Endothelial cell of umbilical vein (primary cell): ENCODE measurements at regions not wholly inside any gene's neighbourhood (a gene's known extent, or its start where the extent isn't known, plus 50 kb on each side); places are given as distances from the start of the nearest gene placed in this dataset.

Experiments used
- BruUV-seq: library from RNA; stranded (reverse); fragments of 400-500 nt; replicated peaks from 2 replicates; lab custom pipeline; 2021; lab: Mats Ljungman, UMichigan
- CTCF ChIA-PET: fragments of 300-600, 350-600 bp; sonication (Branson Sonifier 250); formaldehyde crosslinking; loops from one replicate; lab custom pipeline; 2021; ENCODE audit warnings: antibody characterized with exemption, inconsistent platforms; lab: Charles Lee
- POLR2A ChIA-PET: fragments of 300-600, 350-600 bp; sonication (Branson Sonifier 250); formaldehyde crosslinking; loops from one replicate; lab custom pipeline; 2021; ENCODE audit warnings: antibody characterized with exemption, inconsistent platforms; lab: Charles Lee
- DNase-seq: peaks from one replicate; pipeline ENCODE4 v3.0.0-alpha.2; 2011; ENCODE audit warnings: low read depth, low spot score
- FAIRE-seq: peaks from 2 replicates; lab custom pipeline; 2011; peaks lifted over from hg19 to GRCh38; lab: Jason Lieb, UNC
- H2AFZ ChIP-seq: 2 replicates; pipeline ENCODE4 v1.6.0; 2012; ENCODE audit warnings: low read depth, low read length, control low read depth, inconsistent platforms
- H3K27ac ChIP-seq: 2 replicates; pipeline ENCODE4 v1.5.1; 2011; ENCODE audit warnings: low read depth, mild to moderate bottlenecking, control low read depth, low read length, moderate library complexity; ENCODE audit not compliant: insufficient read depth
- H3K27me3 ChIP-seq, 2 experiments: 2 replicates each; pipeline versions ENCODE4 v1.6.0 to v1.6.1; 2011; ENCODE audit warnings: low read length in 2 of 2, mixed read lengths in 1 of 2; ENCODE audit not compliant: control insufficient read depth in 2 of 2, insufficient read depth in 2 of 2
- H3K36me3 ChIP-seq, 2 experiments: 2 replicates in 1 of 2; 3 replicates in 1 of 2; pipeline ENCODE4 v1.5.1; 2011; ENCODE audit warnings: low read length in 2 of 2, mild to moderate bottlenecking in 1 of 2, moderate library complexity in 1 of 2; ENCODE audit not compliant: control insufficient read depth in 2 of 2, insufficient read depth in 2 of 2; ENCODE audit errors: extremely low read depth in 1 of 2
- H3K4me1 ChIP-seq: 3 replicates; pipeline ENCODE4 v1.5.1; 2011; ENCODE audit warnings: mild to moderate bottlenecking, low read length; ENCODE audit not compliant: control insufficient read depth, insufficient read depth; ENCODE audit errors: extremely low read depth
- H3K4me2 ChIP-seq: 2 replicates; pipeline ENCODE4 v1.6.1; 2011; ENCODE audit warnings: low read length, control low read depth, mixed read lengths; ENCODE audit not compliant: insufficient read depth
- H3K4me3 ChIP-seq, 3 experiments: fragments of 200-600 bp in 1 of 3; sonication (generic), shearing (Covaris generic) in 1 of 3; replicated peaks in 1 of 3; 2 replicates each; pipeline ENCODE4 v1.5.1; 2011 to 2016; ENCODE audit warnings: control low read depth in 3 of 3, low read length in 3 of 3, mild to moderate bottlenecking in 2 of 3, inconsistent platforms in 1 of 3, low read depth in 1 of 3, moderate library complexity in 1 of 3; ENCODE audit not compliant: insufficient read depth in 1 of 3
- H3K79me2 ChIP-seq: 2 replicates; pipeline ENCODE4 v1.6.0; 2012; ENCODE audit warnings: low read length, inconsistent platforms; ENCODE audit not compliant: control insufficient read depth, insufficient read depth
- H3K9ac ChIP-seq: replicated peaks from 2 replicates; pipeline ENCODE3; 2011; ENCODE audit warnings: low read length, control low read depth; ENCODE audit not compliant: insufficient read depth; ENCODE audit errors: extremely low read depth
- H3K9me1 ChIP-seq: replicated peaks from 3 replicates; pipeline ENCODE4 v1.6.0; 2011; ENCODE audit warnings: mild to moderate bottlenecking, low read length; ENCODE audit not compliant: control insufficient read depth, insufficient read depth; ENCODE audit errors: extremely low read depth
- H3K9me3 ChIP-seq: replicated peaks from 2 replicates; pipeline ENCODE4 v1.5.1; 2012; ENCODE audit warnings: low read length, inconsistent platforms; ENCODE audit not compliant: control insufficient read depth, insufficient read depth
- H4K20me1 ChIP-seq: replicated peaks from 2 replicates; pipeline ENCODE3; 2011; ENCODE audit warnings: mild to moderate bottlenecking, low read length; ENCODE audit not compliant: control insufficient read depth, insufficient read depth; ENCODE audit errors: extremely low read depth
- EZH2 ChIP-seq: IDR thresholded peaks from 2 replicates; pipeline ENCODE4 v1.6.1; 2012; ENCODE audit warnings: borderline replicate concordance, low read depth, mild to moderate bottlenecking, moderate library complexity, low read length, inconsistent platforms; ENCODE audit not compliant: severe bottlenecking
- FOS ChIP-seq: IDR thresholded peaks from 2 replicates; pipeline ENCODE4 v1.6.1; 2011; ENCODE audit warnings: mild to moderate bottlenecking, low read length, moderate library complexity, borderline replicate concordance; ENCODE audit not compliant: insufficient read depth
- GATA2 ChIP-seq: IDR thresholded peaks from 2 replicates; pipeline ENCODE4 v1.7.0; 2011; ENCODE audit warnings: low read depth, mild to moderate bottlenecking, moderate library complexity, mixed read lengths, low read length; ENCODE audit not compliant: insufficient read length, insufficient read depth
- JUN ChIP-seq: IDR thresholded peaks from 2 replicates; pipeline ENCODE4 v1.6.1; 2011; ENCODE audit warnings: borderline replicate concordance, low read depth; ENCODE audit not compliant: insufficient read length, insufficient read depth
- MYC ChIP-seq: IDR thresholded peaks from one replicate; pipeline ENCODE4 v1.6.1; 2011; ENCODE audit warnings: mild to moderate bottlenecking, low read depth, low read length
- POLR2A ChIP-seq: IDR thresholded peaks from 2 replicates; pipeline ENCODE4 v1.6.1; 2012; ENCODE audit warnings: low read depth, mild to moderate bottlenecking, control low read depth, low read length
- POLR2AphosphoS5 ChIP-seq: IDR thresholded peaks from 2 replicates; pipeline ENCODE4 v1.6.1; 2012; ENCODE audit warnings: low read depth, mild to moderate bottlenecking, control low read depth, low read length, moderate library complexity; ENCODE audit not compliant: insufficient read depth
- dilution Hi-C: fragments of 300-500 bp; cut with MboI; formaldehyde crosslinking; loops from one replicate; pipeline ENCODE4 v1.15.0; 2019; ENCODE audit warnings: low sequenced_read_pairs; ENCODE audit not compliant: extremely low pct_ligation_motif_present
- intact Hi-C: fragments of 100-400 bp; cut with micrococcal nuclease; formaldehyde crosslinking; loops from one replicate; pipeline ENCODE4 v1.10.0; 2022
- TF ChIP-seq, protein P1 (sequence below): IDR thresholded peaks from 2 replicates; pipeline ENCODE4 v1.6.1; 2011; ENCODE audit not compliant: insufficient read depth, insufficient read length
- TF ChIP-seq, protein P2 (sequence below), 2 donors: IDR thresholded peaks; 1 replicate in 1 of 2; 2 replicates in 1 of 2; pipeline ENCODE4 v1.5.1; 2011; ENCODE audit warnings: low read length in 2 of 2, mild to moderate bottlenecking in 2 of 2, moderate library complexity in 2 of 2, control low read depth in 1 of 2, inconsistent platforms in 1 of 2, low read depth in 1 of 2; ENCODE audit not compliant: insufficient read depth in 1 of 2; ENCODE audit errors: extremely low read depth in 1 of 2

DNA sequence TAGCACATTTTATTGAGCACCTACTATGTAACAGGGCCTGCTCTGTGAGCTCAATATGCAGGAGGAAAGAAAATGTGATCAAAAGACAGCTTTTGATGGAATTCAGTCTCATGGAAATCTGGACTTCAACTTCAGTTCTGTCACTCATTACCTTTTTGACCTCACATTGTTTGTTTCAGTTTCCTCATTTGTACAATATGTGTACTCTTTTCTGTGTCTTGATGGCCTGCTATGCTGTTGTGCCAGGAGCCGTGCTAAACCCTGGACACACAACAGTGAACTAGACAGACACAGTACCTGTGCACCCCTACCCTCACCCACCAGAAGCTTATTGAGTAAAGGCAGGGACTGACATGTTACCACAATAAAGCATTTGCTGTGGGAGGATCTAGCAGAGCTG is 162.9 kb upstream of the FGGY start:
- ChIA-PET POLR2A (no interaction called here), CTCF (no interaction called here)
- Histone ChIP-seq H4K20me1 (no peaks in the 10 kb centered on the region), H3K9me1 (no peaks in the 10 kb centered on the region), H3K4me2 (no peak overlapping the region), H3K4me1 (peaks cover 15% of the 10 kb centered on the region), H2AFZ (no peak overlapping the region), H3K9me3 (no peaks in the 10 kb centered on the region), H3K36me3 (no peaks in the 10 kb centered on the region), H3K4me3 (no peak overlapping the region), H3K27me3 (no peaks in the 10 kb centered on the region), H3K9ac (no peak overlapping the region), H3K79me2 (no peaks in the 10 kb centered on the region), H3K27ac (no peak overlapping the region)
- FAIRE-seq (no peak), DNase-seq (no peak)
- intact Hi-C loops: loop anchor here (2.0 kb wide), 1 partner anchor 61 kb away; no protein-coding TSS in a partner anchor
- dilution Hi-C loops: no loop called here
- BruUV-seq: no TSS peak
- TF ChIP-seq POLR2A (no peak), JUN (no peak), EZH2 (no peak), FOS (no peak), MYC (no peak), POLR2AphosphoS5 (no peak), GATA2 (no peak)
- TF ChIP-seq, protein P1, sequence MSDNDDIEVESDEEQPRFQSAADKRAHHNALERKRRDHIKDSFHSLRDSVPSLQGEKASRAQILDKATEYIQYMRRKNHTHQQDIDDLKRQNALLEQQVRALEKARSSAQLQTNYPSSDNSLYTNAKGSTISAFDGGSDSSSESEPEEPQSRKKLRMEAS: no peak
- TF ChIP-seq, protein P2, sequence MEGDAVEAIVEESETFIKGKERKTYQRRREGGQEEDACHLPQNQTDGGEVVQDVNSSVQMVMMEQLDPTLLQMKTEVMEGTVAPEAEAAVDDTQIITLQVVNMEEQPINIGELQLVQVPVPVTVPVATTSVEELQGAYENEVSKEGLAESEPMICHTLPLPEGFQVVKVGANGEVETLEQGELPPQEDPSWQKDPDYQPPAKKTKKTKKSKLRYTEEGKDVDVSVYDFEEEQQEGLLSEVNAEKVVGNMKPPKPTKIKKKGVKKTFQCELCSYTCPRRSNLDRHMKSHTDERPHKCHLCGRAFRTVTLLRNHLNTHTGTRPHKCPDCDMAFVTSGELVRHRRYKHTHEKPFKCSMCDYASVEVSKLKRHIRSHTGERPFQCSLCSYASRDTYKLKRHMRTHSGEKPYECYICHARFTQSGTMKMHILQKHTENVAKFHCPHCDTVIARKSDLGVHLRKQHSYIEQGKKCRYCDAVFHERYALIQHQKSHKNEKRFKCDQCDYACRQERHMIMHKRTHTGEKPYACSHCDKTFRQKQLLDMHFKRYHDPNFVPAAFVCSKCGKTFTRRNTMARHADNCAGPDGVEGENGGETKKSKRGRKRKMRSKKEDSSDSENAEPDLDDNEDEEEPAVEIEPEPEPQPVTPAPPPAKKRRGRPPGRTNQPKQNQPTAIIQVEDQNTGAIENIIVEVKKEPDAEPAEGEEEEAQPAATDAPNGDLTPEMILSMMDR (IDR thresholded peaks at IDR 0.05; ENCODE audit: extremely low read depth in 1 of 2, insufficient read depth in 1 of 2, low read depth in 1 of 2, low read length in 2 of 2): no peak
